ENCODE measurements at regions not wholly inside any gene's neighbourhood (a gene's known extent, or its start where the extent isn't known, plus 50 kb on each side); places are given as distances from the start of the nearest gene placed in this dataset.

GRCh38 chr4:102157984-102158383, 187.3 kb downstream of the SLC39A8 start:
- TF ChIP-seq POLR2A (IDR thresholded peaks at IDR 0.05; ENCODE audit: low read length), result no peak
- TF ChIP-seq GATA1 (IDR thresholded peaks at IDR 0.05; ENCODE audit: low read depth, low read length), result no peak

All from erythroblast (primary cell).